Fibroblast of upper back skin (primary cell): ENCODE measurements at regions not wholly inside any gene's neighbourhood (a gene's known extent, or its start where the extent isn't known, plus 50 kb on each side); places are given as distances from the start of the nearest gene placed in this dataset.
"Not testable (repeated sequence)": the region's sequence is repeated elsewhere in the genome, so short reads cannot be mapped to it uniquely, and the experiment has no call there.

Source experiments
- DNase-seq: peaks from one replicate; pipeline ENCODE4 v3.0.0-alpha.2; 2013

DNA sequence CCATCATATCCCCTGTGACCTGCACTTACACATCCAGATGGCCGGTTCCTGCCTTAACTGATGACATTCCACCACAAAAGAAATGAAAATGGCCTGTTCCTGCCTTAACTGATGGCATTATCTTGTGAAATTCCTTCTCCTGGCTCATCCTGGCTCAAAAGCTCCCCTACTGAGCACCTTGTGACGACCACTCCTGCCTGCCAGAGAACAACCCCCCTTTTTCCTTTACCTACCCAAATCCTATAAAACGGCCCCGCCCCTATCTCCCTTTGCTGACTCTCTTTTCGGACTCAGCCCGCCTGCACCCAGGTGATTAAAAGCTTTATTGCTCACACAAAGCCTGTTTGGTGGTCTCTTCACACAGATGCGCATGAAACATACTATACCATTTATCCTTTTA, 279.7 kb upstream of the CHRM3 start:
- not testable (repeated sequence) for DNase-seq

DNA sequence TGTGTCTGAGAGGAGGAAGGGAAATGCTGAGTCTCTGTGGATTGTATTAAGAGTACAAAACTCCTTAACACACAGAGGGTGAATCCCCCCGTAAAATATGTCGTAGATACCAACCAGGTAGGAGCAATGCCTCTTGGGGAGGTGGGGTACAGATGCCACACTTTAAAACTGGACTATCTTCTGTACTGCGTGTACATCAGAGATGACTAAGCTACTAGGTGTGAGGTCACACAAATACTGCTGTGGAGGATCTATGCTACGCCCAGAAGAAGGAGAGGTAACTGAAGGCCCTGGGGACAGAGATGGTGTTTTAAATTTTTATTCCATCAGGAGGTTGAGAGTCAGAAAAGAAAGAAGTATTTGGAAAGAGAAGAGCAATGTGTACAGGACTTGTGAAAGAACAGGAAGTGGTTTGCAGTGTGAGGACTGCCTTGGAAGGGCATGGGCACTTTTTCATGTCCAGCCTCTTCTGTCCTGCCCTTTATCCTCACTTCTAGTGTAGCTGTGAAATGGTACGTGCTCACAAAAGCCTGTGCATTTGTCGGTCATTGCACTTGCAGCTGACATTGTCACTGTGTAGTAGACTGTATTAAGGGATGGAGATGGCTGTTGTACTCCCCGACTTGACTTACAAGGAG, 287.8 kb upstream of the CHRM3 start:
- DNase-seq, result no peak

DNA sequence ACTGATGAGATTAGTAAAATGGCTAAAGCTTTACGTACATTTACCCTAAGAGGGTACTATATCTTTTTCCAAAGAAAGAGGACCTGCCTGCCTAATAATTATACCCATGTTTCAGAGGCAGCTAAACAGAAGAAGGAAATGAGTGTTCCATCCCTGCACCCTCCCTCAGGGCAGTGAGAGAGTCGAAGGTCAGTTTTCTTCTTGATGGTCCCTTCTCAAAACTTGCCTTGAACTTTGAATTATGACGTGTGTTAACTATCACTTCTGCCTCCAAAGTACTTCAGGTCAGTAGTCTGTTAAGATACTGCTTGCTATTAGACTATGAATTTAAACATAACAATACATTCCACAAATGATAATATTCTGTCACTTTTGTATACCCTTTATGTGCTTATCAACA, 294.8 kb upstream of the CHRM3 start:
- no peak for DNase-seq

DNA sequence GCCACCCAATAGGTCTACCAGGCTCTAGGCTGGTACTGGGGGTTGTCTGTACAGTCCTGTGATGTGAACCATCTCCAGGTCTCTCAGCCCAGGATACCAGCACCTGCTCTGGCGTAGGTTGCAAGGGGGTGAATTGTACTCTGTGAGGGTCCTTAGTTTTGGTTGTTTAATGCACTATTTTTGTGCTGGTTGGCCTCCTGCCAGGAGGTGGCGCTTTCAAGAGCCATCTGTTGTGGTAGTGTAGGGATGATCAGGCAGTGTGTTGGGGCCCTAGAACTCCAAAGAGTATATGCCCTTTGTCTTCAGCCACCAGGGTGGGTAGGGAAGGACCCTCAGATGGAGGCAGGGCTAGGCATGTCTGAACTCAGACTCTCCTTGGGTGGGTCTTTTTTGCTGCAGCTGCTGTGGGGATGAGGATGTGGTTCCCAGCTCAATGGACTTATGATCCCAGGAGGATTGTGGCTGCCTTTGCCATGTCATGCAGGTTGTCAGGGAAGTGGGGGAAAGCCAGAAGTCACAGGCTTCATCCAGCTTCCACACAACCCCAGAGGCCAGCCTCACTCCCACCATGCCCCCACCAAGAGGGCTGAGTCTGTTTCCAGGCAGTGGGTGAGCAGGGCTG, 301.8 kb upstream of the CHRM3 start:
- DNase-seq, result no peak

DNA sequence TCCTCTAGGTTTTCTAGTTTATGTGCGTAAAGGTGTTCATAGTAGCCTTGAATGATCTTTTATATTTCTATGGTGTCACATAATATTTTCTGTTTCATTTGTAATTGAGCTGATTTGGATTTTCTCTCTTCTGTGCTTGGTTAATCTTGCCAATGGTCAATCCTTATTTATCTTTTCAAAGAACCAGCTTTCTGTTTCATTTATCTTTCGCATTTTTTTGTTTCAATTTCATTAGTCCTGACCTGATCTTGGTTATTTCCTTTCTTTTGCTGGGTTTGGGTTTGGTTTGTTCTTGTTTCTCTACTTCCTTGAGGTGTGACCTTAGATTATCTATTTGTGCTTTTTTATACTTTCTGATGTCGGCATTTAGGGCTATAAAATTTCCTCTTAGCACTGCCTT, 304.4 kb upstream of the CHRM3 start:
- not testable (repeated sequence) for DNase-seq

DNA sequence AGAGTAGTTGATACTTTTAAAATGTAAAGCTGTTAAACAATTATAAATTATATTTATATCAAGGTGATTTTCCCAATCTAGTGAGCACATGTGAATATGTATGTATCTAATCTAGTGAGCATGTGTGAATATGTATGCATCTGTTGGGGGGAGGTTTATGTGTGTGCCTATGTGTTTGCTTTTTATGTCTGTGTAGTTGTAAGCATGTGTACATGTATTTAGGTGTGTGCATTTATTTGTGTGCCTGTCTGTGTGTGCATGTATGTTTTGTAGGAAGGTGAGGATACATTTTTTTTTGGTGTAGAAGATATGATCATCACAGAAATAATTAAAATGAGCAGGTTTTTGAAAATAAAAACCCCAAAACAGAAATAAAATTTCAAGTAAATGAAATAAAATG, 318.9 kb upstream of the CHRM3 start:
- no peak for DNase-seq

DNA sequence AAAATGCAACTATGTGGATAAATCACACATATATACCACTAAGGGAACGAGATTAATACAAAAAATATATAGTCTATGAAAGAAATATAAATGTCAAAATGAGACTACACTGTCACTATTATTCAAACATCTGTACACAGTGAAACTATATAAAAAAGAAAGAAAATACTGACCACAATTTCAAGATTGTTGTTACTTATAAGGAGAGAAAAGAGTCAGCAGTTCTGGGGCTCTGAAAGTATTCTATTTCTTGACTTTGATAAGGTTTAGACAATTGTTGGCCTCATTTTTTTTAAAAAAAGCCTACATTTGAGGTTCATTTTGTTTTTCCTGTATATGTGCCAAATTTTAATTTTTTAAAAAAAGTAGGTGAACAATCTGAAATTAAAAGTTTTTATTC, 319.3 kb upstream of the CHRM3 start:
- no peak for DNase-seq

DNA sequence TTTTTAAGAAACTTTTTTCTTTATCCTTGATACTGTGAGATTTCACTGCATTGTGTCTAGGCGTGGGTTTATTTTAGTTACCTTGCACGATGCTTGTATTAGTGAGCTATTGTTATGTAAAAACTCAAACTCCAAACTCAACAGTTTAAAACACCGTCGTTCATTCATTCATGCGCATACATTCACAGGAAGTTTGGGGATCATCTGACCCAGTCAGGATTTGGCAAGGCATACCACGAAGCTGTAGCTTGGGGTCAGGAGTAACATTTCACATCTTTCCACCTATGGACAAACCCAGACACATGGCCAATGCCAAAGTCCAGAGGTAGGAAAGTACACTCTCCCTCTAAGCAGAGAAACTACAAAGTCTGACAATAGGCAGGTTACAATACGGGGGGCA, 324.6 kb upstream of the CHRM3 start:
- no peak for DNase-seq

DNA sequence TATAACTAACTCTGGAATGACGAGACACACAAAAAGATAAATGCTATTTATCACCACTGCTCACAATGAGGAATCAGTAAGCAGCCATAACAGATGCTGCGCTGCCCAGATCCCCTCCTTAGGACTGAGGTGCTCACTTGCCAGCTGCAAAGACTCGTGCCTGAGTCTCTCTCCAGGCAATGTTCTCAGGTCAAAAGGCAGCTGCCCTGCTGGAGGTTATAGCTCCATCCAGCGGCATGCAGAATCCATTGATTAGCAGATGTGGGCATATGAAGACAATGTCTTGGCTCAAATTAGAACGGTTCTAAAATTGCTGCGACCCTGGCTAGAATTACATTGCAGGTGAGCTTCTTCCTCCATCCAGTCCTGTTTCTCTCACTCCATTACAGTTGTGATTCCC, 328.2 kb upstream of the CHRM3 start:
- no peak for DNase-seq

DNA sequence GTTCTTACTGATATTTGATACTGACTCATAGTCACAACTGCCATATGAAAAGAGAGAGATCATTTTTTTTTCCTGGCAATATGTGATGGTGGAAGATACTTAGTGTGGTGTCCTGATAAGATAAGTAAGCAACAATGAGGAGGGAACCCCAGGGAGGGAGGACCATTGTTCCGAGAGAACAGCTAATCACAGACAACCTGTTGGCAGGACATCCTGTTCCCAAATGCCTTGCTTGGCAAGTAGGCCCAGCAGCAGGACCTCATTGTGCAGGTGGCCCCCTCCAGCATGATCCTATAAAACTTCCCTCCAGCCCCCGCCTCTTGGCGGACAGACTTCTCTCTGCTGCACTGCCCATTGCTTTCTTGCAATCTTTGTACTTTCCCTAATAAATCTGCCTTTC, 329.4 kb upstream of the CHRM3 start:
- no peak for DNase-seq

DNA sequence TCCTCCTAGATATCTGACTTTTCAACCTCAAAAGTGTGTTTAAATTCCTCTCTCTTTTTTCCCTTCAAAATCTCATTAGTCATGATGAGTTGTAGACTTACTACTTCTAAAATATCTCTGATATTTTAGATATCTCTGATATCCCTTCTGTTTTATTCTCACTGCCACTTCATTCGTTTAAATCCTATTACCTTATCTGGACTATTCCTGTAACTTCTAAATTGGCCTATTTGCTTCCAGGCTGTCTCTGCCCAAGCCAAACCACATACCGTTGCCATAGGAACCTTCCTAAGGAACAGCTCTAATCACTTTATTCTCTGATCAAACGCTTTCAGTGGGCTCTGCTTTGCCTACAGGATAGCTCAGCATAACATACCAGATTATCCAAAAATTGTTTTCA, 333.1 kb upstream of the CHRM3 start:
- DNase-seq, result no peak

DNA sequence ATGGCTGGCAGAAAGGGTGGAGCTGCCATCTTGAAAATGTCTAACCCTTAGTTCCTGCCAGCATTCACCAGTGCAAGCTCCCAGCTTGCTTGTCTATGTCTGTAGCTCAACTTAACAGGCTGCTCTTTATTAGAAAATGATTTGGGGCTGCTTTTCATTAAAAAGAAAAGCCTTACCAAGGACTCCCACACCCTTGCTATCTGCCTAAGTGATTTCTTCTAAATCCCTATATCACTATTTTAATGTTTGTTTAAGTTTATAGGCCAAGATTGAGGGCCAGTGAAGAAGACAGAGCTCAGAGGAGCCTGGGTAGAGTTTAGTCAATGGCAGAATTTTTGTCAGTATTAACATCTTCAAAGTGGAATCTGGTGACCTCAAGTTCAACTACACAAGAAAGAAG, 336.8 kb upstream of the CHRM3 start:
- no peak for DNase-seq

DNA sequence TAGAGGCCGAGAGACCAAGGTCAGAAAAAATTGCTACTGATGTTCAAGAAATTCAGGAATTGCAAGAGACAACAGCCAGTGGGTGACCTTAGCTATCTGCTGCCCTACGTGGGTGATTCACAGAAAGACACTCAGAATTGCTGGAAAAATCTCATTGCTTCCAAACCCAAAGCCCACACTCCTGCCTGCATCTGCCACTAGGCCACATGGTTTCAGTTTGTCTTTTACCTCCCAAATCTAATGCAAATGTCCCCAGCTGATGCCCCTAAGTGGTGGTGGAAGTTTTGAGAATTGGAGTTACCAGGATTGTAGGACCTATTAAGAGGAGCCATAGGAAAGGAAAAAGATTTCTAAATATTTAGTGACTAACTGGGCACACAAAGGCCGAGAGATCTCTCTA, 341.5 kb upstream of the CHRM3 start:
- DNase-seq, result no peak

DNA sequence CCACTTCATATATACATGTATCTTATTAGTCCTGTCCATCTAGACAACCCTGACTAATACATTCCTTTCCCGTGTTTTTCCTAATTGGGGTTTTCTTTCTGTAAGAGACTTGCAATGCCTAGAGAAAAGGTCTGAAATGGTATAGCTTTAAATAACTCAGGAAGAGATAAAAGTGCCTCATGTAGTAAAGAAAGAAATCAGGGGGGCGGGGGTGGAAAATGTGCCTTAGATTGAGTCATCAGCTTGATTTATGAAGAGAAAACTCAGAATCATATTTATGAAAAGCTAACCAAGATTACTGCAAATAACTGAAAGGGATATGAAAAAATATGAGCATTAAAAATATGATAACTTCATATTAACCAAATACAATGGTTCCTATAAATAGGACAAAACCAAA, 345.8 kb upstream of the CHRM3 start:
- DNase-seq, result no peak

DNA sequence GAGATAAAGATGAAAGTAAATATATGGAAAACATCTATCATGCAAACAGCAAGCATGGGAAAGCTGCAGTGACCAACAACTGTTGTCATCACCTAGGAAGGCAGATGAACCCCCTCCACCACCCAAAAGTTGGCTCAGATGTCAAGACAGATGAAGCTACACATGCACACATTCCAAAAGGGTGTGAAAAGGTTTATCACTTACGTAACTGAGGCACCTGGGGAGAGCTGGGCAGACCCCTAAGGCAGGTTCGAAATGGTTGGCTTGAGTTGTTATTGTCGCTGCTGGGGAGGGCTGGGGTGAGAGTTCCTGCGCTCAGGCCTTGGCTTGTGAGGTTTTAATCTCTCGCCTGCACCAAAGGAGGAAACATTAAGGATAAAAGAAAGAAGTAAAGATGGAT, 355.1 kb upstream of the CHRM3 start:
- DNase-seq, result no peak

DNA sequence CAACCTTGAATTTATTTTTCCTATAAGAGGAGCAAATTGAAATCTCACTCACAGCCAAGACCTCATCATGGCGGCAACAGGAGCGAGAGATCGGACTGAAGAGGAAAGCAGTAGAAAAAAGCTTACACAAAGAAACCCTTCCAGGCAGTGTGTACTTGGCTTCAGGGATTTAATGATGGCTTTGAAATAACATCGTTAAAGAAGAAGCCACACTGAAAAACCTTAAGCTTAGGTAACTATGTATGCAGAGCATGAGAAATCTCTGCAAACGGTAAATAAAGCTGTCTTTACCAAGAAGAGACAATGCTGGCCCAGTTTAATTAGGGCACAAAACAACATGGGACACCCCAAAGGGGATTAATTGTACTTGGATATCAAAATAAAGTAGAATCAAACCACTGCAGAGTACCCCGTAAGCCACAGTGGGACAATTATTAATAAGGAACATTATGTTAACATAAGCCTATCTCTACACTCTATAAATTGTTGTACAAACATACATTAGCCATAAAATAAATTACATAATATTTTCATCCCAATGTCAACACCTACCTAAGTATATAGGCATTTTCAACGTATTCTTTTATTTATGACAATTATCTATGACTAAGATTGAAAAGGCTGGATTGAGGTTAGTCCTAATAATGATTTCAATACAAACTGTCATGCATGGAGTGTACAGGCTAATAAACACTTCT, 360.2 kb upstream of the CHRM3 start:
- DNase-seq, result no peak

DNA sequence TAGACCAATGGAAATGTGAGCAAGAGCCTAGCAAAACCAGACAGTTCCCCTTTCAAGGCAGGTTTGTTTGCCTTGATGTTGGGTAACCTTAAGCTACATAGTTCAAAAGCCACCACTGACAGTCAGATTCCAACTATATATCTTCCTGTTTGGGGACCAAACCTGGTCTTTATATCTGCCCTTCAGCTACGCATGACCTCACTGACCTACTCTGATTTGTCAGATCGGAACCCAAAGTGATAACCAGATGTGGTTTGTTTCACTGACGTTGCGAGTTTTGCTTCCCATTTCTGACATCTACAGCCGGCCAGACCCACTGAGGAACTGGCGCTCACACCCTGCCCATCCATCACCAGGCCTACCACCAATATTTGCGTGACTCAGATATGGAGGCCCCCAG, 361.1 kb upstream of the CHRM3 start:
- no peak for DNase-seq

DNA sequence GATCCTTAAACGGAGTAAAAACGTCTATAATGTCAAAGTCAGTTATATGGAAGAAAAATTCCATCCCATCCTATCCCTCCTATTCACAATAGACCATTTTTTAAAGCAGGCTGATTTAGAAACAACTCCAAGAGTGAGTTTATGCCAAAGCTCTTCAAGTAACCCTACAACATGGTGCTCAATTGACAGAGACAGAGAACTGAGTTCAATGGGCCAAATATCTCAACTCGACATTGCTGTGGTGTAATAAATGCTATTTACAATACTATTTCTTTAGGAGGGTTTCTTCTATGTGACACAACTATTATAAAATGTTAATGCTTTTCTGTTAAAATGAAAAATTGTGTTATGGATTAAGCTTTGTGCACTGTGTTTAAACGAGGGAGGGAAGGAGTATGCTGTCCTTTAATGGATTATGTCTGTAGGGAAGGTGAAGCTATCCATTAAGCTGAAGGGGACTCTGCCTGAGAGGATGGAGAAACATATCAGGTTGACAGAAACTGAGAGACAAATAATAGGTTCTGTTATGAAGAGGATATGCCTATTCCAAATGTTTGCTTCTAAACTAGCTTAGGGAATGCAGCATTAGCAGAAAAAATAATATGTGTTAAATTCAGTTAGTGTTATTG, 362.5 kb upstream of the CHRM3 start:
- no peak for DNase-seq

DNA sequence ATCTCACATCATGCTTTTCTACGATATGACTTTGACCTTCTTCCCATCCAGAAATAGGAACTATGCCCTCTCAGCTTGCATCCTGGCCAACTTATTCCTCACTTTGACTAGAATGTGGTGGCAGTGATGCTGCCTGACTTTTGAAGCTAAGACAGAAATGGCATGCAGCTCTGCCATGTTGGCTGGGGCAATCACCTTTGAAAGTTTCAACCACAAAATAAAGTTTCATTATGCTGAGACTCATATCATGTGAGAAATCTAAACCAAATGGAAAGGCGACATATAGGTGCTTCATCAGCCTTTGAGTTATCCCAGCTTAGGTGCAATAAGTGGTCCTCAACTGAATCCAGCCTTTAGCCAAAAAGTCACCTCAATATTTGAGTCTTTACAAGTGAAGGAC, 370.0 kb upstream of the CHRM3 start:
- DNase-seq, result no peak

DNA sequence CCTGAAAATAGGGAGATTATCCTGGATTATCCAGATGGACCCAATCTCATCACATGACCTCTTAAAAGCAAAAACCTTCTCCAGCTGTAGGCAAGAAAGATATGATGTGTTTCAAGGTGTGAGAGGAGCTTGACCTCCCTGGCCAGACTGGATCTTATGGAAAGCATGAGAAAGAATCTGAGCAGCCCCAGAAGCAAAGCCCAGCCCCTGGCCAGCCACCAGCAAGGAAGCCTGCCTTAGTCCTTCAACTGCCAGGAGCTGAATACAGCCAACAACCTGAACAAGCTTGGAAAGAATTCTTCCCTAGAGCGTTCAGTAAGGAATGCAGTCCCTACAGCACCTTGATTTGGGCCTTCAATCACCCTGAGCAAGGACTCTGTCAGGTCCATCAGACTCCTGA, 375.0 kb upstream of the CHRM3 start:
- DNase-seq, result no peak

DNA sequence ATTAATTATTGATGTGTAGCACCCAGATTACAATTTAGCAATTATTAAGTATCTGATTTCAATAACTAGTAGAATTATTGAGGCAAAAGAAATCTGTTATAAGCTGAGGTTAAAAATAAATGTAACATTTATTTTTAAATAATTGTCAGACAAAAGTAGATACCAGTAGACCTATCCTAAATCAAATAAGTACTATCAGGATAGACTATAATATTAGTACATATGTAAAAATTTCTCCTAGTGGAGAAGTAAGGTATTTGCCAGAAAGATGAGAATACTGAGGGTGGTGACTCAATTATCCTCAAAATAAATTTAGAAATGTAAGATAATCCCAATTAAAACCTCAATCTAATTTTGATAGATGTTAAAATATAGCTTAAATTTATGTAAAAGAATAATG, 377.8 kb upstream of the CHRM3 start:
- no peak for DNase-seq

DNA sequence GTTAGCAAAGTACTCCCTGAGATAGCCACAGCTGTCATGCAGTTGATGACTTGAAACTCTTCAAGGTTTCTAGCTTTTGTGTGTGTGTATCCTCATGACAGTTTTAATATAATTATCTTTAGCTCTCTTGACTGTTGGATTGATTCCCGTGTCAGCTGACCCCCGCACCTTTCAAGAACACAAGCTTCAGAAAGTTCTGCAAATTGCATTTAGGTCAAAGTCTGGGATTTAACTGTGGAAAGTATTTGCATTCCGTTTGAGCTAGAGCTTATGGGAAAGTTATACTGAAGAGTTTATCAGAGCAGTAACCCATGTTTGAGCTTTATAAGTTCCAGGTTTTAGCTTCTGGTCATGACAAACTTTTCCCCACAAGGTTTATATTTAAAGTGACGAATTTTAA, 380.1 kb upstream of the CHRM3 start:
- no peak for DNase-seq

DNA sequence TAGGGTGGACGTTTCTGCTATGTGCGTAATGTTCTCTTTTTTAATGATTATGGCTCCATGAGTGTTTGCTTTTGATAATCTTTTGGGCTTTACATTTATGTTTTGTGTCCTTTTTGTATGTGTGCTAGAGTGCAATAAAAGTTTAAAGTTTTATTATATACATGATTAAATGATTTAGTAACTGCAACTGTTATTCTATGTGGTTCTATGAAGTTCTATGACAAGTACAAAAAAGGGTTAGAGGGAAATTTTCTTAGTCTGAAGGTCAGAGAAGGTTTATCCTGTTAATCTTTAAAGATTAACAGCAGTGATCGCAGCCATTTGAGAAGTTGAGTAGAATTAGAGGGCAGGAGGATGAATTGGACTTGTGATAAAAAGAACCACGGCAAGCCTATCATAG, 386.4 kb upstream of the CHRM3 start:
- no peak for DNase-seq

DNA sequence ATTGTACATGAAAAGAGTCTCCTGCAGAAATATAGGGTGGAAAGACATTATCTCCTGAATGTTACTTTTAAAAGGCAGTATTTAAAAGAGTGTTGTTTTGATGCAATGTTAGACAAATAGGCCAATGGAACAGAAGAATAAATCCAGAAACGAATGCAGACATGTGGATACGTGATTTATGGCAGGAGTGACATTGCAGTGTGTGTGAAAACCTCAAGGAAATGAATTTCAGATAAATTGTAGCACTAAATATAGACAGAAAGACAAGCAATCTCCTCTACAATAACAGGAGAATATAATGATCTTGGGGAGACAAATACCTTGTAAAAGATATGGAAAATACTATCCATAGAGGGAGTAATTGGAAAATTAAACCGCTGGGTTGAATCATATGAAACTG, 387.8 kb upstream of the CHRM3 start:
- DNase-seq, result no peak
